ENCODE measurements at regions not wholly inside any gene's neighbourhood (a gene's known extent, or its start where the extent isn't known, plus 50 kb on each side); places are given as distances from the start of the nearest gene placed in this dataset.

DNA sequence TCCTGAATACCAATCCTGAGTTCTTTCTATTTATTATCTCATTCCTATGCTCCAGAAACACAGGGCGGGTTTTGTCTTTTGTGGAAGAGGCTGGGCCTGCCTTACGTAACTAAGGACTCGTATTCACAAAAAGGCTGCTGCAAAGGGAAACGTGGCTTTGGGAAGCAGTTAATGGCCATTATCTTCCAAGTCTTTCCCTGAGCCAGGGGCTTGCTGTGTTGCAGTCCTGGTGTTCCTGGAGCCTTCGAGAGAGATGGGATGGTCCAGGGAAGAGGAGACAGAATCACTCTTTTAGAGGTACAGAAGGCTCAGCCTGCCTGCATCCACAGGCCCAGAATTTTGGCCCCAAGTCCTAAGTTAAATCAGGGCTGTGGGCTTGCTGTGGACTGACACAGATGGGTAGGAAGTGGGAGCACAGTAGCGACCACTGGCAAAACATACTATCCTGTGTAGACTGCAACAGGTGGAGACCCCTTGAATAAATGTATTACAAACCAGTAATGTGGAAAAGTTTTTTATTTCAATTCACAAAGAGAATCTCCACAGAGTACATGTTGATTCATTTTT, 139.4 kb upstream of the ST6GAL2 start:
- TF ChIP-seq, protein P1, sequence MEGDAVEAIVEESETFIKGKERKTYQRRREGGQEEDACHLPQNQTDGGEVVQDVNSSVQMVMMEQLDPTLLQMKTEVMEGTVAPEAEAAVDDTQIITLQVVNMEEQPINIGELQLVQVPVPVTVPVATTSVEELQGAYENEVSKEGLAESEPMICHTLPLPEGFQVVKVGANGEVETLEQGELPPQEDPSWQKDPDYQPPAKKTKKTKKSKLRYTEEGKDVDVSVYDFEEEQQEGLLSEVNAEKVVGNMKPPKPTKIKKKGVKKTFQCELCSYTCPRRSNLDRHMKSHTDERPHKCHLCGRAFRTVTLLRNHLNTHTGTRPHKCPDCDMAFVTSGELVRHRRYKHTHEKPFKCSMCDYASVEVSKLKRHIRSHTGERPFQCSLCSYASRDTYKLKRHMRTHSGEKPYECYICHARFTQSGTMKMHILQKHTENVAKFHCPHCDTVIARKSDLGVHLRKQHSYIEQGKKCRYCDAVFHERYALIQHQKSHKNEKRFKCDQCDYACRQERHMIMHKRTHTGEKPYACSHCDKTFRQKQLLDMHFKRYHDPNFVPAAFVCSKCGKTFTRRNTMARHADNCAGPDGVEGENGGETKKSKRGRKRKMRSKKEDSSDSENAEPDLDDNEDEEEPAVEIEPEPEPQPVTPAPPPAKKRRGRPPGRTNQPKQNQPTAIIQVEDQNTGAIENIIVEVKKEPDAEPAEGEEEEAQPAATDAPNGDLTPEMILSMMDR (IDR thresholded peaks at IDR 0.05; ENCODE audit: poor library complexity), result no peak
- TF ChIP-seq EZH2phosphoT487 (IDR thresholded peaks at IDR 0.05; ENCODE audit: low read depth, severe bottlenecking, unreplicated experiment), result no peak
- TF ChIP-seq EZH2 (IDR thresholded peaks at IDR 0.05; ENCODE audit: borderline replicate concordance), result no peak

All from hepatocyte (in vitro differentiated cells).